ENCODE measurements at regions not wholly inside any gene's neighbourhood (a gene's known extent, or its start where the extent isn't known, plus 50 kb on each side); places are given as distances from the start of the nearest gene placed in this dataset.

GRCh38 chr3:152087153-152087552 is 181.6 kb upstream of the MBNL1 start:
- Histone ChIP-seq H3K4me3 (ENCODE audit: low read depth, low read length) (no peak overlapping the region), H3K4me1 (no peaks in the 10 kb centered on the region), H3K27me3 (peaks cover 4% of the 10 kb centered on the region; the same call in 1 of the 2 replicates), H3K9me3 (no peaks in the 10 kb centered on the region), H3K36me3 (no peaks in the 10 kb centered on the region)
- TF ChIP-seq, protein P1, sequence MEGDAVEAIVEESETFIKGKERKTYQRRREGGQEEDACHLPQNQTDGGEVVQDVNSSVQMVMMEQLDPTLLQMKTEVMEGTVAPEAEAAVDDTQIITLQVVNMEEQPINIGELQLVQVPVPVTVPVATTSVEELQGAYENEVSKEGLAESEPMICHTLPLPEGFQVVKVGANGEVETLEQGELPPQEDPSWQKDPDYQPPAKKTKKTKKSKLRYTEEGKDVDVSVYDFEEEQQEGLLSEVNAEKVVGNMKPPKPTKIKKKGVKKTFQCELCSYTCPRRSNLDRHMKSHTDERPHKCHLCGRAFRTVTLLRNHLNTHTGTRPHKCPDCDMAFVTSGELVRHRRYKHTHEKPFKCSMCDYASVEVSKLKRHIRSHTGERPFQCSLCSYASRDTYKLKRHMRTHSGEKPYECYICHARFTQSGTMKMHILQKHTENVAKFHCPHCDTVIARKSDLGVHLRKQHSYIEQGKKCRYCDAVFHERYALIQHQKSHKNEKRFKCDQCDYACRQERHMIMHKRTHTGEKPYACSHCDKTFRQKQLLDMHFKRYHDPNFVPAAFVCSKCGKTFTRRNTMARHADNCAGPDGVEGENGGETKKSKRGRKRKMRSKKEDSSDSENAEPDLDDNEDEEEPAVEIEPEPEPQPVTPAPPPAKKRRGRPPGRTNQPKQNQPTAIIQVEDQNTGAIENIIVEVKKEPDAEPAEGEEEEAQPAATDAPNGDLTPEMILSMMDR (IDR thresholded peaks at IDR 0.05; ENCODE audit: low read depth, low read length), result no peak
- DNase-seq, result no peak

DNA sequence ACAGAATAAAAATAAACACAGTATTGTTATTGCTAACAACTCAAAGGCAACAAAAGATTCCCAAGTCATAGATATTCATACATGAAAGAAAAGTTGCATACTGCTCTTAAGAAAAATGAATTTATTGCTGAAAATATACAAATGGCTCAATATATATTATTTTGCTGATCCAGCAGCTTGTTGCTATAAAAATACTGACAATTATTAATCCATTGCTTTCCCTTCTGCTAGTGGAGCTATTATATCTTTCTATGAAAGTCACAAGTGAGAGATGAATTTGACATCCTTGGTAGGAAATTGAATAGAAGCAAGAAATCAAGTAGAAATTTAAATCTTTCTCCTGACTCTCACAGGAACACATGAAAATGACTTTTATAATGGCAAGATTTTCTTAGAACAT is 179.2 kb upstream of the MBNL1 start:
- no peaks in the 10 kb centered on the region for H3K9me3 ChIP-seq
- no peak for DNase-seq
- peaks cover 4% of the 10 kb centered on the region; the same call in 1 of the 2 replicates for H3K27me3 ChIP-seq
- H3K4me1 ChIP-seq, result no peaks in the 10 kb centered on the region
- TF ChIP-seq, protein P1 (IDR thresholded peaks at IDR 0.05; ENCODE audit: low read depth, low read length), result no peak
- no peaks in the 10 kb centered on the region for H3K36me3 ChIP-seq
- H3K4me3 ChIP-seq (ENCODE audit: low read depth, low read length), result no peak overlapping the region

DNA sequence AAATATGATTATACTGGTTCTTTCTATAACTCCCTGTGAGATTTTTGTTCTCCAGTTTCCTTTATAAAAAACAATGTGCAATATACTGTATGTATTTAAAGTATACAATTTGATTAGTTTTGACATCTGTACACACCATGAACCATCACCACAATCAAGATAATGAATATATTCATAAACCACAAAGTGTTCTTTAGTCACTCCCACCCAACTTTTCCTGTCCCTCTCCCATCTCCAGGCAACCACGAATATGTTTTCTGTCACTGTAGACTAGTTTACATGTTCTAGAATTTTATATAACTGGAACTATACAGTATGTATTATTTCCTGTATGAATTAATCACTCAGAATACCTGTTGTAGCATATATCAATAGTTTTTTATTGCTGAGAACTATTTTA is 177.0 kb upstream of the MBNL1 start:
- TF ChIP-seq, protein P1 (IDR thresholded peaks at IDR 0.05; ENCODE audit: low read depth, low read length), result no peak
- DNase-seq, result no peak
- H3K4me1 ChIP-seq, result no peaks in the 10 kb centered on the region

GRCh38 chr3:152093901-152094300 is 174.8 kb upstream of the MBNL1 start:
- Histone ChIP-seq H3K4me3 (ENCODE audit: low read depth, low read length) (no peak overlapping the region), H3K4me1 (no peaks in the 10 kb centered on the region), H3K9me3 (no peaks in the 10 kb centered on the region), H3K27me3 (peaks cover 10% of the 10 kb centered on the region; the same call in 1 of the 2 replicates), H3K36me3 (no peaks in the 10 kb centered on the region)
- no peak for DNase-seq
- TF ChIP-seq, protein P1 (IDR thresholded peaks at IDR 0.05; ENCODE audit: low read depth, low read length), result no peak

More for the DNA sequence above, 177.0 kb upstream of the MBNL1 start:
- Histone ChIP-seq H3K27me3 (peaks cover 4% of the 10 kb centered on the region; the same call in 1 of the 2 replicates), H3K9me3 (no peaks in the 10 kb centered on the region), H3K4me3 (ENCODE audit: low read depth, low read length) (no peak overlapping the region), H3K36me3 (no peaks in the 10 kb centered on the region)

- Histone ChIP-seq H3K9me3 (no peaks in the 10 kb centered on the region), H3K4me3 (ENCODE audit: low read depth, low read length) (no peak overlapping the region), H3K4me1 (no peaks in the 10 kb centered on the region), H3K27me3 (peaks cover 10% of the 10 kb centered on the region; the same call in 1 of the 2 replicates), H3K36me3 (no peaks in the 10 kb centered on the region)
- DNase-seq, result no peak
- TF ChIP-seq, protein P1 (IDR thresholded peaks at IDR 0.05; ENCODE audit: low read depth, low read length), result no peak
These were observed 174.3 kb upstream of the MBNL1 start for GRCh38 chr3:152094406-152094805.

- Histone ChIP-seq H3K9me3 (no peaks in the 10 kb centered on the region), H3K4me3 (ENCODE audit: low read depth, low read length) (no peak overlapping the region), H3K36me3 (no peaks in the 10 kb centered on the region), H3K27me3 (peaks cover 15% of the 10 kb centered on the region; the same call in 1 of the 2 replicates), H3K4me1 (no peaks in the 10 kb centered on the region)
- TF ChIP-seq, protein P1 (IDR thresholded peaks at IDR 0.05; ENCODE audit: low read depth, low read length), result no peak
- no peak for DNase-seq
These were observed 173.3 kb upstream of the MBNL1 start for GRCh38 chr3:152095472-152095871.
